ENCODE measurements at regions not wholly inside any gene's neighbourhood (a gene's known extent, or its start where the extent isn't known, plus 50 kb on each side); places are given as distances from the start of the nearest gene placed in this dataset.

DNA sequence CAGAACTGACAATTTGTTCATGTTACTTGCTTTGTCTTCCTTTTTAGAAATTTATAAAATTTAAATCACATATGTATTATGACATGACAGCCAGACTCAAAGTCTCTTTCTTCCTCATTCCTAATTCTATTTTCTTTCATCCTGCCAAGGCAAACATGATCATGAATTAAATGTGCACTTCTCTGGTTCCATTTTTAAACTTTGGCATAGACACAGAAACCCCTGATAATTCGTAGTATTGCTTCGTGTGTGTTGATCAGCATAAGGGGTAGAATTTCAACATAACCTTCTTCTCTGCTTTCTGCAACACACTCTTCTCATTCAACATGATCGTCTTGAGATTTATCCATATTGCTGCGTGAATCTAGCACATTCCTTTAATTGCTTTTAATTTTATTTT, 156.5 kb downstream of the AIPL1 start:
- peaks cover 0 to 3% (median 0%) of the 10 kb centered on the region in 4 experiments; a peak in 2 of 7 replicates for H3K4me1 ChIP-seq (replicated peaks in 1 of 4; ENCODE audit: control insufficient read depth in 3 of 4, insufficient read depth in 4 of 4, low read length in 3 of 4)
- H3K4me2 ChIP-seq (ENCODE audit: insufficient read depth in 1 of 2, low read depth in 2 of 2, low read length in 2 of 2): no peak overlapping the region
- H3K14ac ChIP-seq (ENCODE audit: insufficient read length): no peak overlapping the region
- no peaks in the 10 kb centered on the region for H3K79me2 ChIP-seq (ENCODE audit: control insufficient read depth in 1 of 2, insufficient read depth in 2 of 2, low read length in 2 of 2)
- H4K5ac ChIP-seq (ENCODE audit: insufficient read length, low read depth, low read length): no peak overlapping the region
- H3K27ac ChIP-seq (ENCODE audit: low read depth, low read length): no peak overlapping the region
- no peak overlapping the region for H3K56ac ChIP-seq (replicated peaks; ENCODE audit: insufficient read length, low read depth, low read length)
- no peaks in the 10 kb centered on the region for H3K36me3 ChIP-seq (ENCODE audit: control insufficient read depth in 2 of 4, insufficient read depth in 4 of 4, low read length in 3 of 4)
- H3K18ac ChIP-seq (ENCODE audit: extremely low read depth, low read length): no peak overlapping the region
- H3K4me3 ChIP-seq (ENCODE audit: extremely low read depth in 1 of 4, insufficient read depth in 2 of 4, low read depth in 3 of 4, low read length in 4 of 4): no peak overlapping the region
- DNase-seq (ENCODE audit: low read depth in 1 of 2, low spot score in 2 of 2) (no peak), FAIRE-seq (no peak)
- H3K9me3 ChIP-seq (ENCODE audit: insufficient read depth in 2 of 2, low read depth in 1 of 2, low read length in 1 of 2): no peaks in the 10 kb centered on the region
- H2BK15ac ChIP-seq (ENCODE audit: low read length): no peak overlapping the region
- H4K8ac ChIP-seq (ENCODE audit: extremely low read depth, insufficient read depth, low read length): no peak overlapping the region
- CTCF ChIA-PET (ENCODE audit: partially characterized antibody): interaction anchor here (0.7 to 2.2 kb wide), 8 partner anchors 8 to 690 kb away, joined by 3 to 10 read pairs (median 4); no protein-coding TSS in a partner anchor
- WGBS, 2 experiments (ENCODE audit: extremely low coverage in 1 of 2, insufficient coverage in 1 of 2, insufficient read length in 1 of 2, insufficient replicate concordance in 2 of 2, low coverage in 1 of 2, low lambda C conversion rate in 2 of 2, missing lambda C conversion rate in 1 of 2): 86% methylated on average over 4 of the region's 4 CpGs; no CpG with 5 or more reads in 1 of the 2 experiments
- H3K4ac ChIP-seq (replicated peaks; ENCODE audit: insufficient read length, low read depth, low read length): no peak overlapping the region
- H2BK5ac ChIP-seq (ENCODE audit: low read depth, low read length): no peak overlapping the region
- POLR2A ChIA-PET (ENCODE audit: partially characterized antibody): no interaction called here
- no peak overlapping the region for H2BK120ac ChIP-seq (replicated peaks; ENCODE audit: low read depth, low read length)
- H3K23me2 ChIP-seq (ENCODE audit: low read depth, low read length): peaks cover 2% of the 10 kb centered on the region; the same call in 1 of the 2 replicates
- H2AK5ac ChIP-seq (ENCODE audit: low read depth, low read length): no peak overlapping the region
- TF ChIP-seq ASH2L (IDR thresholded peaks at IDR 0.05; ENCODE audit: low read length): no peak
- no peak for TF ChIP-seq TEAD4 (IDR thresholded peaks at IDR 0.05; ENCODE audit: low read depth, low read length)
- TF ChIP-seq CHD1 (IDR thresholded peaks at IDR 0.05; ENCODE audit: low read depth, low read length): no peak
- TF ChIP-seq, protein P1, sequence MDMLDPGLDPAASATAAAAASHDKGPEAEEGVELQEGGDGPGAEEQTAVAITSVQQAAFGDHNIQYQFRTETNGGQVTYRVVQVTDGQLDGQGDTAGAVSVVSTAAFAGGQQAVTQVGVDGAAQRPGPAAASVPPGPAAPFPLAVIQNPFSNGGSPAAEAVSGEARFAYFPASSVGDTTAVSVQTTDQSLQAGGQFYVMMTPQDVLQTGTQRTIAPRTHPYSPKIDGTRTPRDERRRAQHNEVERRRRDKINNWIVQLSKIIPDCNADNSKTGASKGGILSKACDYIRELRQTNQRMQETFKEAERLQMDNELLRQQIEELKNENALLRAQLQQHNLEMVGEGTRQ (IDR thresholded peaks at IDR 0.05; ENCODE audit: low read length): no peak
- no peak overlapping the region for H3K23ac ChIP-seq (ENCODE audit: insufficient read length)
- H3K79me1 ChIP-seq (ENCODE audit: low read depth, low read length): no peaks in the 10 kb centered on the region
- no peak overlapping the region for H2BK12ac ChIP-seq (ENCODE audit: low read depth, low read length)
- no peak overlapping the region for H4K91ac ChIP-seq (replicated peaks; ENCODE audit: insufficient read length, low read length)
- H3K9ac ChIP-seq (replicated peaks in 1 of 4; ENCODE audit: extremely low read depth in 1 of 4, low read depth in 3 of 4, low read length in 3 of 4): no peak overlapping the region
- no peak overlapping the region for H2AFZ ChIP-seq (ENCODE audit: low read length)
- no peaks in the 10 kb centered on the region for H4K20me1 ChIP-seq (replicated peaks in 1 of 2; ENCODE audit: control insufficient read depth in 1 of 2, insufficient read depth in 2 of 2, low read length in 2 of 2)
- no peak overlapping the region for H2BK20ac ChIP-seq (ENCODE audit: low read length)
- H3K27me3 ChIP-seq (replicated peaks in 1 of 4; ENCODE audit: control insufficient read depth in 3 of 4, extremely low read depth in 1 of 4, insufficient read depth in 3 of 4, low read length in 3 of 4): no peaks in the 10 kb centered on the region

Measured in H1 (cell line).